Activated T-cell treated with anti-CD3 and anti-CD28 coated beads, Interleukin-2, amount 50 U/mL, for 48 hours (primary cell): ENCODE measurements at regions not wholly inside any gene's neighbourhood (a gene's known extent, or its start where the extent isn't known, plus 50 kb on each side); places are given as distances from the start of the nearest gene placed in this dataset.

Experiments
- DNase-seq, 2 experiments: peaks; one replicate each; pipeline ENCODE4 v3.0.0-alpha.2; 2020

GRCh38 chr7:88700725-88701124, 58.8 kb upstream of the ZNF804B start:
- no peak for DNase-seq

- no peak for DNase-seq
Observed at GRCh38 chr7:88694207-88694606, 65.3 kb upstream of the ZNF804B start.

- no peak for DNase-seq
Observed at GRCh38 chr7:88693131-88693530, 66.4 kb upstream of the ZNF804B start.

GRCh38 chr7:88692493-88692892, 67.0 kb upstream of the ZNF804B start:
- no peak for DNase-seq

- DNase-seq, result no peak
Observed at GRCh38 chr7:88689821-88690220, 69.7 kb upstream of the ZNF804B start.

- DNase-seq, result no peak
Observed at GRCh38 chr7:88688222-88688621, 71.3 kb upstream of the ZNF804B start.

- DNase-seq, result no peak
Observed at GRCh38 chr7:88686468-88687229, 72.9 kb upstream of the ZNF804B start.

- DNase-seq, result no peak
Observed at GRCh38 chr7:88681682-88682081, 77.8 kb upstream of the ZNF804B start.

- no peak for DNase-seq
Observed at GRCh38 chr7:88670536-88670935, 89.0 kb upstream of the ZNF804B start.

GRCh38 chr7:88669913-88670312, 89.6 kb upstream of the ZNF804B start:
- no peak for DNase-seq

GRCh38 chr7:88668591-88668990, 90.9 kb upstream of the ZNF804B start:
- DNase-seq, result no peak

GRCh38 chr7:88666626-88667025, 92.9 kb upstream of the ZNF804B start:
- DNase-seq, result no peak

GRCh38 chr7:88665892-88666514, 93.5 kb upstream of the ZNF804B start:
- DNase-seq, result no peak

- no peak for DNase-seq
Observed at GRCh38 chr7:88664630-88665233, 94.8 kb upstream of the ZNF804B start.

GRCh38 chr7:88661921-88662320, 97.6 kb upstream of the ZNF804B start:
- no peak for DNase-seq

- DNase-seq, result no peak
Observed at GRCh38 chr7:88647825-88648224, 111.7 kb upstream of the ZNF804B start.

- no peak for DNase-seq
Observed at GRCh38 chr7:88638583-88638982, 120.9 kb upstream of the ZNF804B start.

- no peak for DNase-seq
Observed at GRCh38 chr7:88637795-88638194, 121.7 kb upstream of the ZNF804B start.

GRCh38 chr7:88635149-88635548, 124.4 kb upstream of the ZNF804B start:
- no peak for DNase-seq

GRCh38 chr7:88629559-88629958, 129.9 kb upstream of the ZNF804B start:
- DNase-seq, result no peak

GRCh38 chr7:88628363-88629085, 131.0 kb upstream of the ZNF804B start:
- no peak for DNase-seq

- no peak for DNase-seq
Observed at GRCh38 chr7:88617185-88617584, 142.3 kb upstream of the ZNF804B start.

GRCh38 chr7:88615336-88615735, 144.2 kb upstream of the ZNF804B start:
- DNase-seq, result no peak

GRCh38 chr7:88614736-88615135, 144.8 kb upstream of the ZNF804B start:
- no peak for DNase-seq
